Renal pelvis (tissue), 1 donor: ENCODE measurements at regions not wholly inside any gene's neighbourhood (a gene's known extent, or its start where the extent isn't known, plus 50 kb on each side); places are given as distances from the start of the nearest gene placed in this dataset.

Experiments
- DNase-seq: peaks from one replicate; pipeline ENCODE4 v3.0.0-alpha.2; 2013

DNA sequence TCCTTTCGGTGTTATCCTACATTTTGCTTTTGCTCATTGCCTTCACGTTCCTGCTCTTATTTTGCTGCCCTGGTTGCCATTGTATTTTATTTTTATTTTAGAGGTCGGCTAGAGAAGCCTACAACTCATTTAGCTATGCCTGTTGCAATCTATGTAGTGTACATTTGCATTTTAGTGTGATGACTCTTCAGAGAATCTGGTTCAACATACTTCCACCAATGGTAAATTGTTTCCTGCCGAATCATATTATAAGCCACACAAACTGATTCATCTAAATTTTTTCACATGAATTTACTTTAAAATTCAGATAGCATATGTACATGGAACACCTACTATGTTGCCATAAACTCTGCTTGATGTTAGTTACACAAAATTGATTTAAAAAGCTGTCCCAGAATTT, 1596.9 kb downstream of the PLA2G4A start:
- DNase-seq = no peak

- DNase-seq = no peak
These were observed 1597.8 kb downstream of the PLA2G4A start for GRCh38 chr1:188426561-188426960.

DNA sequence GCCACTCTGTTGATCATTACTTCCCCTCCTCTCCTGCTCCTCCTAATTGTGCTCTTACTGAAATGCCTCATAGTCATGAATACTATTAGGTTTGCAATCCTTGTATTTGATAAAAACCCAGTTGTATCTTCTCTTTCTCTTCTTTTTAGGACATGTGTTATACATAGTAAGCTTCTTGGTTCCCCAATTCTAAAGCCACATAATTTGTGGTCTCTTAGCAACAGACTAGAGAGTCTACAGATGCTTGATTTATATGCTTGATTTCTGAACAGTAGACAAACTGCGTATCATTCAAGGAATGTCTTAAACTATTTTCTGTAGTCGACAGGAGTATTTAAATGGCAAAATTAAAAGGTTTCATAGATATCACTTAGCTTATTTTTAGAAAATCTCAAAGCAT, 1598.9 kb downstream of the PLA2G4A start:
- DNase-seq = no peak

DNA sequence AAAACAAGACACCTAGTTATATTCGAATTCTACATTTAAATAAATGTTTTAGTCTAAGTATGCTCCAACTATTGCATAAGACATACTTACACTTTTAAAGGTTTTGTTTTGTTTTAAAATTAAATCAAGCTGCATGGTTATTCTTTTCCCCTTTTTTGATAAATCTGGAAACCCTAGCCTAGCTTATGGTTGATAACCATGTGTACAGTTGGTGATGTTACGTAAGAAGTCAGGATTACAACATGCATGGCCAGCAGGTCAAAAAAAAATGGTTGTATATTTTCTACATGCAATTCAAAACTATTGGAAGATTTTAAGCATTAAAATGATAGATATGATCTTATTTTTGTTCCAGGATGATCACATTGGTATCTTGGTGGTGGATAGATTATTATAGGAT, 1600.6 kb downstream of the PLA2G4A start:
- no peak for DNase-seq

- DNase-seq = no peak
These were observed 1603.7 kb downstream of the PLA2G4A start for GRCh38 chr1:188432427-188432826.

- no peak for DNase-seq
These were observed 1604.7 kb downstream of the PLA2G4A start for GRCh38 chr1:188433425-188433824.

GRCh38 chr1:188444526-188444925, 1615.8 kb downstream of the PLA2G4A start:
- DNase-seq = no peak

- DNase-seq = no peak
These were observed 1634.1 kb downstream of the PLA2G4A start for GRCh38 chr1:188462837-188463236.

DNA sequence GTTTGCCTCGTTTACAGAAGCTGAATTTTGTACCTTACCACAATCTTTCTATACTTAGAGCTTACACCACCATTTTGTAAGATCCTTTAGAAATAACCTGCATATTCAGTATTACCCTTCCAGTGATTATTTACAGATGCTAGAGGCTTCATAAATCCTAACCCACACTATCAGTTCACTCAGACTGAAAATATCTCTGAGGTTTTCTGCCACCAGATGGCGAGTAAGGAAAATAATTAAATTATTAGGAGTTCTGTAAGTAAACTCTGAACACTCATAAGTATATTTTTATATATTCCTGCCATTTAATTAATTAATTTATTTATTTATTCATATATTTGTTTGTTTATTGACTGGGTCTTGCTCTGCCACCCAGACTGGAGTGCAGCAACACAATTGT, 1635.2 kb downstream of the PLA2G4A start:
- no peak for DNase-seq

- DNase-seq = no peak
These were observed 1637.8 kb downstream of the PLA2G4A start for GRCh38 chr1:188466539-188466938.

DNA sequence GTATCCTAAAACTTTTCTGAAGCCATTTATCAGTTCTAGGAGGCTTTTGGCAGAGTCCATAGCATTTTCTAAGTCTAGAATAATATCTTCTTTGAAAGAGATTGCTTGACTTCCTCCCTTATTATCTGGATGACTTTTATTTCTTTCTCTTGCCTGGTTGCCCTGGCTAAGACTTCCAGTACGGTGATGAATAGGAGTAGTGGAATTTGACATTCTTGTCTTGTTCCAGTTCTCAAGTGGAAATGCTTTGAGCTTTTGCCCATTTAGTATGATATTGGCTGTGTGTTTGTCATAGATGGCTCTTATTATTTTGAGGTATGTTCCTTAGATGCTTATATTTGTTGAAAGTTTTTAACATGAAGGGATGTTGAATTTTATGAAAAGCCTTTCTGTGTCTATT, 1647.9 kb downstream of the PLA2G4A start:
- DNase-seq = no peak

GRCh38 chr1:188489336-188490112, 1660.8 kb downstream of the PLA2G4A start:
- DNase-seq = no peak

DNA sequence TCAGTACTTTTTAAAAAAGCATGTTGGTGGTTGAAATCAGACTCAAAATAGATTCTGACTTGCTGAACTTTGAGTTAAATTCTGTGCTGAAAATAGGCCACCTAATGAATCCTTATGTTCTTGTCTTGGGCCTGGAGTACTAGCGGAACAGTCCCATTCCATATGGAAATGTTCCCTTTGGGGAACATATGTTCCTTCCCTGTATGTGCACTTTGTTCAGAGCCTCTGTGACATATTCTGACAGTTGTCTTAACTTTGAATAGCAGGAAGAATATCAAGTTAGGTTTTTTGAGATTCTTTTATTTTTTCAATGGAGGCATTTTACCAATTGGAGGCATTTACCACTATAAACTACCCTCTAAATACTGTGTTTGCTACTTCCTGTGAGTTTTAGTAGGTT, 1667.8 kb downstream of the PLA2G4A start:
- DNase-seq = no peak

GRCh38 chr1:188497020-188497419, 1668.3 kb downstream of the PLA2G4A start:
- no peak for DNase-seq

DNA sequence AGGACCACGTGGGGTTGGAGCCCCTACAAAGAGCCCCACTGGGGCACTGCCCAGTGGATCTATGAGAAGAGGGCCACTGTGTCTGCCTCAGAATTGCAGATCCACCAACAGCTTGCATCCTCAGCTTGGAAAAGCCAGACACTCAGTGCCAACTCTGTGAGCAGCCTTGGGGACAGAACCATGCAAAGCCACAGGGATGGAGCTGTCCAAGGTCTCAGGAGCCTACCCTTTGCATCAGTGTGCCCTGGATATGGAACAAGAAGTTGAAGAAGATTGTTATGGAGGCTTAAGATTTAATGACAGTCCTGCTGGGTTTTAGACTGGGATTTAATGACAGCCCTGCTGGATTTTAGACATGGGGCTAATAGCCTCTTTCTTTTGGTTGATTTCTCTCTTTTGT, 1670.9 kb downstream of the PLA2G4A start:
- DNase-seq = peak; percentile 4

DNA sequence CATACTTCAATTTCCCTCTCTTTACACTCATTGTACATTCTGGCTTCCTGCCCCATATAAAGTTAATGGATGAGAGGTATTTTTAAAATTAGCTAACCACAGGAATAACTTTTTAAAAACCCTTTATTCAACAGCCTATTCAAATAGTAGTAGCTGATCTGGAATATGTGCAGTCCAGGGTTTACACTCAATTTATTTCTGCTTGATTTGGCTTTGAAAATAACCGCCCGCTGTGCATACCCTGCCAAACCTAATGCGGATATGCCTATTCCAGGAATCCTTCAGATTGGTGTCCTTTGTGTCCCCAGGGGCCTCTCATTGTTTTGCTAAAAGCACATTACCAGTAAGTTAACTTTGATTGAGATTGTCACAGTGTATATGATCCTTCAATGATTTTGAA, 1686.2 kb downstream of the PLA2G4A start:
- no peak for DNase-seq

DNA sequence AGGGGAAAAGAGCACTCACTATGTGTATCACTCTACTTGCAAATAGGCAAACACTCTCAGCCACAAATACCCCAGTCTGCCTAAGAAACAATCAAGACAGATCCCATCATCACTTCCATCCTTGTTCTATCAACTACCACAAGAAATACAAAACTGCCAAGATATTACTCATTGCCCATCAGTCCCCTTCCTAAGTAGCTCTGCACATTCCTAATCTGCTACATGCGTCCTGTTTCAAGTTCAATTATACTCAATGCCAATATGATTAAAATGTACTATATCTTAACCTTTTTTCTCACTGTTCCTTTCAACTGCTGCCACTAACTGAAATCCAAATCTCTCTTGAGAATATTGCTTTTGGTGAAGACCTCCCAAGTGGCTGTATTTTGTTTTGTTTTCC, 1688.4 kb downstream of the PLA2G4A start:
- DNase-seq = no peak

DNA sequence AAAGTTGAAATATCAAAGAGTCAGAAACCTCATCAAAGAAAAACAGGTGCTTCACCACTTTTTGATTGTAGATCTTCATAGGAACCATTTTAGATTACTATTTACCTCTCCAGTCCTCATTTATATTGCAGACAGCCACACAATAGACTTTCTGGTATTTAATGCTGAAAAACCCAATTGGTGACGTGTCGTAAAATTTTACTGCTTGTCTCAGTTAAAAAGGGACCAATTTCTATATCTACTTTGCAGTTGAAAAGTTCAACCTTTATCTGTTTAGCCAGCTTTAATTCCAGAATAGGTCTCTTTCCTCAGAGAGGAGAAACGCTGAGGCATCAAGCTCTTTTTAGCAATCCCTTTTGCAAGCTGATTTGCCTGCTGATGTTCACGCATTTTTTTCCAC, 1722.4 kb downstream of the PLA2G4A start:
- no peak for DNase-seq

- no peak for DNase-seq
These were observed 1728.3 kb downstream of the PLA2G4A start for GRCh38 chr1:188557053-188557452.

DNA sequence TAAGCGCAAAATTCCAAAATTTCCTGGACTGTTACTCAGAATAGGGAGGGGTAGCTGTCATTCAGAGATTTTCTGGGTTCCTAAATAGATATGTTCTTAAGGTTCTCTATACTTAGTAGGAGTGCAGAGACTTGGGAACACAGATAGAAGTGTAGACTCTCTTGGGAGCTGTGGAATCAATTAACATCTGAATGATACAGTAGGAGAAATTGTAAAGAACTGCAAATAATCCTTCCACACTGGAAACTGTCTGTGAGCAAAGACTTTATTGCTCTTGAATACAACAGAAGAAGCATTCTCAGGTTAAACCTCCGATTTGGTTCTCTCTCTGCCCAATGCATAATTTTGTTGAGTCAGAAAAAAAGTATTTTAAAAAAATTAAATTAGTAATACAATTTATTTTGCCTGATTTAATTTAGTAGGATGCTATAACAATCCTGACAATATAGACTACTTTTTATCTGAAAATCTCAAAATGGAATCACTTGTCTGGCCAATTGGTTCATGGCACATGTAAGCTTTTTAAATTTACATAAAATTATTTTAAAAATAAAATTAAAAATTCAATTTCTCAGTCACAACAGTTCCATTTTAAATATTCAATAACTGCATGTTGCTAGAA, 1754.3 kb downstream of the PLA2G4A start:
- no peak for DNase-seq

DNA sequence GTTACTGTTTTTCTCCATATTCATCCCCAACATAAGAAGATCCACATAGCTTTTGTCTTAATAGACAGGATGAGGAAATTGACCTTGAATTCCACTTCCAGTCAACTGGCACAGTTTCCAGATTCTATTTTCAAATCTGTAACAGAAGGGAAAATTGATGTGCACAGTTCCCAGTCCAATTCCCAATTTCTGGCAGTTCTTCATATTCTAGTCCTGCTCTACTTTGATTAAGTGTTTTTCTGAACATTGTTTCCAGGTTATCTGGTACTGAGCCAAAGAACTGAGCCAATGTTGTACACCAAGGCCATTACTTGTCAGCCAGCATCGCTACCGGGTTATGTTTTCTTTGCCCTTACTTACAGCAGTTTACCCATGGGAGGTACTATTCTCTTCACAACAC, 1755.4 kb downstream of the PLA2G4A start:
- no peak for DNase-seq

GRCh38 chr1:188590641-188591040, 1761.9 kb downstream of the PLA2G4A start:
- no peak for DNase-seq

GRCh38 chr1:188594542-188595235, 1765.9 kb downstream of the PLA2G4A start:
- no peak for DNase-seq
